ENCODE measurements at regions not wholly inside any gene's neighbourhood (a gene's known extent, or its start where the extent isn't known, plus 50 kb on each side); places are given as distances from the start of the nearest gene placed in this dataset.

- Histone ChIP-seq H3K27ac (ENCODE audit: low read depth, low read length) (no peak overlapping the region), H3K4me1 (ENCODE audit: control insufficient read depth in 1 of 2, insufficient read depth in 2 of 2, low read length in 2 of 2) (no peaks in the 10 kb centered on the region), H3K36me3 (ENCODE audit: control insufficient read depth in 1 of 2, insufficient read depth in 2 of 2, low read length in 2 of 2) (no peaks in the 10 kb centered on the region)
Measured at GRCh38 chr10:111410740-111411139, 333.9 kb downstream of the ADRA2A start.

GRCh38 chr10:111425459-111425858, 348.6 kb downstream of the ADRA2A start:
- Histone ChIP-seq H3K9me3 (ENCODE audit: control insufficient read depth in 1 of 2, low read length in 2 of 2) (no peaks in the 10 kb centered on the region), H3K4me1 (ENCODE audit: control insufficient read depth in 1 of 2, insufficient read depth in 2 of 2, low read length in 2 of 2) (no peaks in the 10 kb centered on the region), H3K4me3 (ENCODE audit: low read depth in 1 of 2, low read length in 2 of 2) (no peak overlapping the region), H3K27me3 (ENCODE audit: control insufficient read depth in 1 of 2, insufficient read depth in 2 of 2, low read length in 2 of 2) (no peaks in the 10 kb centered on the region), H3K9ac (ENCODE audit: low read depth in 1 of 2, low read length in 2 of 2) (no peak overlapping the region), H3K36me3 (ENCODE audit: control insufficient read depth in 1 of 2, insufficient read depth in 2 of 2, low read length in 2 of 2) (no peaks in the 10 kb centered on the region), H3K27ac (ENCODE audit: low read depth, low read length) (no peak overlapping the region)

More at GRCh38 chr10:111410740-111411139, 333.9 kb downstream of the ADRA2A start:
- Histone ChIP-seq H3K9ac (ENCODE audit: low read depth in 1 of 2, low read length in 2 of 2) (no peak overlapping the region), H3K4me3 (ENCODE audit: low read depth in 1 of 2, low read length in 2 of 2) (no peak overlapping the region), H3K27me3 (ENCODE audit: control insufficient read depth in 1 of 2, insufficient read depth in 2 of 2, low read length in 2 of 2) (peaks cover 0 to 4% of the 10 kb centered on the region in 2 donors), H3K9me3 (ENCODE audit: control insufficient read depth in 1 of 2, low read length in 2 of 2) (no peaks in the 10 kb centered on the region)

DNA sequence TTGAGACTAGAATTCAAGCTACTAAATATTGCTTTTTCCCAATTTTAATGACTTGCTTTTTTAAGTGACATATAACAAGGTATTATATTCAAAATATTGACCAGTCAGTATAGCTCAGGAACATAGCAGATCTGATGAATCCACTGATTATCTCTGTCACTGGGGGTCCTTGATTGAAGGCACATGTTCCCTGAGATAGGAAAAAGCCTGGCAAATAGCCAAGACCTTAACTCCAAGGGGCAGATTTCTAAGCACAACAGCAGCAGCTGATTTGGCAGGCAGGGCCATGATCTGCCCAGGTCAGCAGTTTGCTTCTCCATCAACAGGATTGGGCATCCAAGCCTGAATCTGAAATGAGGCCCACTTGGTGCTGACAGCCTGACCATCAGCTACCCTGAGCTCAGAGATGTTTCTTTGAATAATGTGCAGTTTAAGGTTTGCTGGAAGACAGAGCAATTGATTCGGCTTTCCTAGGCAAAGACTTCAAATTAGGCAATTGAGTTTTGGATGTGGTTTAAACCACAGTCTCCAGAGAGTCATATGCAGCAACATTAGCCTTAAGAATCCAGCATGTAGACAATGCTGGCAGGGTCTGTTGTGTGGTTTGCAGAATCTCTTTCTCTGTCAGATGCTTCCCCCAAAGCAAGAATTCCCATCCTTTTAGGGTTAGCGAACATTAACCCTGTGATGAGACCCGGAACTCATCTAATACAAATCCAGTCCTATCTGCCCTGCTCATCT, 352.6 kb downstream of the ADRA2A start:
- no peak overlapping the region for H3K9ac ChIP-seq (ENCODE audit: low read depth in 1 of 2, low read length in 2 of 2)

GRCh38 chr10:111430070-111430469, 353.2 kb downstream of the ADRA2A start:
- Histone ChIP-seq H3K36me3 (ENCODE audit: control insufficient read depth in 1 of 2, insufficient read depth in 2 of 2, low read length in 2 of 2) (no peaks in the 10 kb centered on the region), H3K9ac (ENCODE audit: low read depth in 1 of 2, low read length in 2 of 2) (no peak overlapping the region), H3K27me3 (ENCODE audit: control insufficient read depth in 1 of 2, insufficient read depth in 2 of 2, low read length in 2 of 2) (no peaks in the 10 kb centered on the region), H3K27ac (ENCODE audit: low read depth, low read length) (no peak overlapping the region), H3K9me3 (ENCODE audit: control insufficient read depth in 1 of 2, low read length in 2 of 2) (no peaks in the 10 kb centered on the region), H3K4me3 (ENCODE audit: low read depth in 1 of 2, low read length in 2 of 2) (no peak overlapping the region), H3K4me1 (ENCODE audit: control insufficient read depth in 1 of 2, insufficient read depth in 2 of 2, low read length in 2 of 2) (no peaks in the 10 kb centered on the region)

More for the DNA sequence above, 352.6 kb downstream of the ADRA2A start:
- no peak overlapping the region for H3K4me3 ChIP-seq (ENCODE audit: low read depth in 1 of 2, low read length in 2 of 2)
- H3K4me1 ChIP-seq (ENCODE audit: control insufficient read depth in 1 of 2, insufficient read depth in 2 of 2, low read length in 2 of 2): no peaks in the 10 kb centered on the region
- H3K36me3 ChIP-seq (ENCODE audit: control insufficient read depth in 1 of 2, insufficient read depth in 2 of 2, low read length in 2 of 2): no peaks in the 10 kb centered on the region
- no peak overlapping the region for H3K27ac ChIP-seq (ENCODE audit: low read depth, low read length)
- no peaks in the 10 kb centered on the region for H3K9me3 ChIP-seq (ENCODE audit: control insufficient read depth in 1 of 2, low read length in 2 of 2)
- no peaks in the 10 kb centered on the region for H3K27me3 ChIP-seq (ENCODE audit: control insufficient read depth in 1 of 2, insufficient read depth in 2 of 2, low read length in 2 of 2)

- Histone ChIP-seq H3K27ac (ENCODE audit: low read depth, low read length) (no peak overlapping the region), H3K36me3 (ENCODE audit: control insufficient read depth in 1 of 2, insufficient read depth in 2 of 2, low read length in 2 of 2) (no peaks in the 10 kb centered on the region), H3K9ac (ENCODE audit: low read depth in 1 of 2, low read length in 2 of 2) (no peak overlapping the region), H3K4me1 (ENCODE audit: control insufficient read depth in 1 of 2, insufficient read depth in 2 of 2, low read length in 2 of 2) (no peaks in the 10 kb centered on the region), H3K9me3 (ENCODE audit: control insufficient read depth in 1 of 2, low read length in 2 of 2) (no peaks in the 10 kb centered on the region), H3K27me3 (ENCODE audit: control insufficient read depth in 1 of 2, insufficient read depth in 2 of 2, low read length in 2 of 2) (no peaks in the 10 kb centered on the region), H3K4me3 (ENCODE audit: low read depth in 1 of 2, low read length in 2 of 2) (no peak overlapping the region)
Measured at GRCh38 chr10:111432588-111432987, 355.8 kb downstream of the ADRA2A start.

GRCh38 chr10:111435871-111436270, 359.0 kb downstream of the ADRA2A start:
- Histone ChIP-seq H3K27me3 (ENCODE audit: control insufficient read depth in 1 of 2, insufficient read depth in 2 of 2, low read length in 2 of 2) (no peaks in the 10 kb centered on the region), H3K27ac (ENCODE audit: low read depth, low read length) (no peak overlapping the region), H3K4me3 (ENCODE audit: low read depth in 1 of 2, low read length in 2 of 2) (no peak overlapping the region), H3K9me3 (ENCODE audit: control insufficient read depth in 1 of 2, low read length in 2 of 2) (no peaks in the 10 kb centered on the region), H3K36me3 (ENCODE audit: control insufficient read depth in 1 of 2, insufficient read depth in 2 of 2, low read length in 2 of 2) (no peaks in the 10 kb centered on the region), H3K4me1 (ENCODE audit: control insufficient read depth in 1 of 2, insufficient read depth in 2 of 2, low read length in 2 of 2) (no peaks in the 10 kb centered on the region), H3K9ac (ENCODE audit: low read depth in 1 of 2, low read length in 2 of 2) (no peak overlapping the region)

DNA sequence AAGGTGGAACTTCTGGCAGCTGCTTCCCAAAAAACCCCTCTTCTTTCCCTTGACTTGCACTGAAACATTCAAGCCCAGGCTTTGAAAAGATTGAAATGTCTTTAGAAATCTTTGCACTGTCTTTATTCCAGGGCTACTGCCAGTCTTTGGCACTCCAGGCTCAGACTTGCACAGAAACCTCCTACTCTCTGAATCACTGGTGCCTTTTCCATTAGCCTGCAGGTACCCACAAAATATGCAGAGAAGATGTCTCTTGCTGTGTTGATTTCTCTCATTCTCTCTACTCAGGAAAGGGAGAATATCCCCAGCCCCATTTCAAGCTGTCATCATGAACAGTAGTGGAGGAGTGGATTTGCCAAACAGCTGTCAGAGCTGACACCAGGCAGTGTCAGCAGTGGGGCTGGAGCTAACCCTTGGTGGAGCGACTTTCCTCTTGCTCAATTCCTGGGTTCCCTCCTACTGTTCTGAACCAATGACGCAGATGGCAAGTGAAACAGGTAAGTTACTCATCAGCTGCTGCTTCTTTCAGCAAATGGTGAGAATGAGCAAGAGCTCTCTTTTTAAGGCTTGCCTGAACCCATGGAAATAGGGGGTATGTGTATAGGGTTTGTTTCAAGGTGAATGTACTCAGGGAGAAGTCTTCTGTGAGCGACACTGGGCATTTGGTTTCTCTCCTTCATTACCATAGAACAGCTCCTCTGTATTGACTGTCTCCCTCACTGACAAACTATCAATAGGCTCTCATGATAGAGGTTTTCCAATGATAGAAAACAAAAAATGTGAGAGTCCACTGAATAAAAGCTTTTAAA, 362.4 kb downstream of the ADRA2A start:
- Histone ChIP-seq H3K36me3 (ENCODE audit: control insufficient read depth in 1 of 2, insufficient read depth in 2 of 2, low read length in 2 of 2) (no peaks in the 10 kb centered on the region), H3K27ac (ENCODE audit: low read depth, low read length) (no peak overlapping the region), H3K4me3 (ENCODE audit: low read depth in 1 of 2, low read length in 2 of 2) (no peak overlapping the region), H3K9ac (ENCODE audit: low read depth in 1 of 2, low read length in 2 of 2) (no peak overlapping the region), H3K27me3 (ENCODE audit: control insufficient read depth in 1 of 2, insufficient read depth in 2 of 2, low read length in 2 of 2) (no peaks in the 10 kb centered on the region), H3K9me3 (ENCODE audit: control insufficient read depth in 1 of 2, low read length in 2 of 2) (no peaks in the 10 kb centered on the region), H3K4me1 (ENCODE audit: control insufficient read depth in 1 of 2, insufficient read depth in 2 of 2, low read length in 2 of 2) (no peaks in the 10 kb centered on the region)

- no peaks in the 10 kb centered on the region for H3K36me3 ChIP-seq (ENCODE audit: control insufficient read depth in 1 of 2, insufficient read depth in 2 of 2, low read length in 2 of 2)
- no peaks in the 10 kb centered on the region for H3K9me3 ChIP-seq (ENCODE audit: control insufficient read depth in 1 of 2, low read length in 2 of 2)
- H3K27ac ChIP-seq (ENCODE audit: low read depth, low read length): no peak overlapping the region
- no peaks in the 10 kb centered on the region for H3K4me1 ChIP-seq (ENCODE audit: control insufficient read depth in 1 of 2, insufficient read depth in 2 of 2, low read length in 2 of 2)
- no peak overlapping the region for H3K9ac ChIP-seq (ENCODE audit: low read depth in 1 of 2, low read length in 2 of 2)
- no peaks in the 10 kb centered on the region for H3K27me3 ChIP-seq (ENCODE audit: control insufficient read depth in 1 of 2, insufficient read depth in 2 of 2, low read length in 2 of 2)
- H3K4me3 ChIP-seq (ENCODE audit: low read depth in 1 of 2, low read length in 2 of 2): no peak overlapping the region
Measured at GRCh38 chr10:111440501-111440900, 363.7 kb downstream of the ADRA2A start.

GRCh38 chr10:111445667-111446066, 368.8 kb downstream of the ADRA2A start:
- Histone ChIP-seq H3K4me1 (ENCODE audit: control insufficient read depth in 1 of 2, insufficient read depth in 2 of 2, low read length in 2 of 2) (no peaks in the 10 kb centered on the region), H3K27ac (ENCODE audit: low read depth, low read length) (no peak overlapping the region), H3K36me3 (ENCODE audit: control insufficient read depth in 1 of 2, insufficient read depth in 2 of 2, low read length in 2 of 2) (no peaks in the 10 kb centered on the region), H3K9me3 (ENCODE audit: control insufficient read depth in 1 of 2, low read length in 2 of 2) (no peaks in the 10 kb centered on the region), H3K9ac (ENCODE audit: low read depth in 1 of 2, low read length in 2 of 2) (no peak overlapping the region), H3K4me3 (ENCODE audit: low read depth in 1 of 2, low read length in 2 of 2) (no peak overlapping the region), H3K27me3 (ENCODE audit: control insufficient read depth in 1 of 2, insufficient read depth in 2 of 2, low read length in 2 of 2) (no peaks in the 10 kb centered on the region)

- Histone ChIP-seq H3K36me3 (ENCODE audit: control insufficient read depth in 1 of 2, insufficient read depth in 2 of 2, low read length in 2 of 2) (no peaks in the 10 kb centered on the region), H3K27me3 (ENCODE audit: control insufficient read depth in 1 of 2, insufficient read depth in 2 of 2, low read length in 2 of 2) (no peaks in the 10 kb centered on the region), H3K4me1 (ENCODE audit: control insufficient read depth in 1 of 2, insufficient read depth in 2 of 2, low read length in 2 of 2) (no peaks in the 10 kb centered on the region), H3K27ac (ENCODE audit: low read depth, low read length) (no peak overlapping the region), H3K4me3 (ENCODE audit: low read depth in 1 of 2, low read length in 2 of 2) (no peak overlapping the region), H3K9ac (ENCODE audit: low read depth in 1 of 2, low read length in 2 of 2) (no peak overlapping the region), H3K9me3 (ENCODE audit: control insufficient read depth in 1 of 2, low read length in 2 of 2) (no peaks in the 10 kb centered on the region)
Measured at GRCh38 chr10:111446966-111447365, 370.1 kb downstream of the ADRA2A start.

Data from duodenal mucosa (tissue), 2 donors.